ENCODE measurements at regions not wholly inside any gene's neighbourhood (a gene's known extent, or its start where the extent isn't known, plus 50 kb on each side); places are given as distances from the start of the nearest gene placed in this dataset.

DNA sequence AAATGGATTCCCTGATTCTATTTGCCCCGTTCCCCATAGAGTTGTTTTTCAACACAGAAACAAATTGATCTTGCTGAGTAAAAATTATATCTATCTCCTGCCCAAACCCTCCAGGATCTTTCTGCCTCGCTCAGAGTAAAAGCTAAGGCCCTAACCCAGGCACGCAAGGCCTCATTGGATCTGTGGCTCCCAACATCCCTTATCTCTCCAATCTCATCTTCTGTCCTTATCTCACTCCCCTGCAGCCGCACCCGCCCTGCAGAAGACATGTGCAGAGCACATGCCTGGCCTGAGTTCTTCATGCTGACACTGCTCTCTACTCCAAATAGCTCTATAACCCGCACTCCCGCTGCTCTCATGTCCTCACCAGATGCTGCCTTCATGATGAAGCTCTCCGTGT lies 543.8 kb upstream of the ZFP42 start:
- H3K9me3 Mint-ChIP-seq: peaks cover 16% of the 10 kb centered on the region
- no peaks in the 10 kb centered on the region for H3K27me3 Mint-ChIP-seq (ENCODE audit: low read depth)
- intact Hi-C loops (cut with micrococcal nuclease): no loop called here
- no peaks in the 10 kb centered on the region for H3K4me1 Mint-ChIP-seq (ENCODE audit: low read depth)
- no peak overlapping the region for H3K27ac Mint-ChIP-seq
- no peak overlapping the region for H3K4me3 Mint-ChIP-seq (ENCODE audit: low read depth)
- DNase-seq (ENCODE audit: low spot score): no peak
- no peaks in the 10 kb centered on the region for H3K36me3 Mint-ChIP-seq (ENCODE audit: low read depth)

DNA sequence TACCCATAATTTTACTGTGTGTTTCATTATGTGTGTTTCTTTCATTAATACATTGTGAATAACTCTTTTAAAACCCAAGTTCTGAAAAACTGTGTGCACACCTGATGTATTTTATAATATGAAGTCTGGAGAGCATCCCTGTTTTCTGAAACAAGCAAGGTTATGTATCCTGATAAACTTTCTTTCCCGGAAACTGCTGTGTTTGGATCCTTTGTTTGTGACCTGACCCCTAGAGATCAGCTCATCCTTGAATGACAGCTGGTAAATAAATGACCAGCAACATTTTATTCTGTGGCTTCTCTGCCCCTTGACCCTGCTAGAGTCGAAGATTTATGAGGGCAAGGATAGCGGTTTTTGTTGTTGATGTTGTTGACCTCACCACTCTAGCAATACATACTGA lies 535.6 kb upstream of the ZFP42 start:
- peaks cover 17% of the 10 kb centered on the region for H3K9me3 Mint-ChIP-seq
- H3K27ac Mint-ChIP-seq: no peak overlapping the region
- intact Hi-C loops (cut with micrococcal nuclease): no loop called here
- no peak for DNase-seq (ENCODE audit: low spot score)
- no peaks in the 10 kb centered on the region for H3K36me3 Mint-ChIP-seq (ENCODE audit: low read depth)
- no peaks in the 10 kb centered on the region for H3K4me1 Mint-ChIP-seq (ENCODE audit: low read depth)
- H3K4me3 Mint-ChIP-seq (ENCODE audit: low read depth): no peak overlapping the region
- no peaks in the 10 kb centered on the region for H3K27me3 Mint-ChIP-seq (ENCODE audit: low read depth)

DNA sequence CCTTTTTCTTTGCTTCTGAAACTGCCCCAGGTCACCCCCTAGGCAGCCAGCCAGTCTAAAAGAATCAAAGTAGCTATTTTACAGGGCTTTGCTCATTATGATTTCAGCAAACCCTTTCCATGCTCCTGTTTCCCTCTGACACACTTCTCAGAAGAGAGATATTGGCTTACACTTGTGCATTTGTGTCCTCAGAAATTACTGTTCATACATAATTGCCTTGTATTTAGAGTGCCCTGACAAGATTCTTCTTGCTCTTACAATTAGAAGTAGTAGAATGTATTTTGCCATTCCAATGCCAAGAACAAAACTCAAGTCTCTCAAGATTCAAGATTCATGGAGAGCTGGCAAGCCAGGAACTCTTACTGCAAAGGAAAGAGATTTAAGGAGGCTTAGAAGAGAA lies 531.0 kb upstream of the ZFP42 start:
- intact Hi-C loops (cut with micrococcal nuclease): no loop called here
- Mint-ChIP-seq H3K9me3 (peaks cover 30% of the 10 kb centered on the region), H3K36me3 (ENCODE audit: low read depth) (no peaks in the 10 kb centered on the region), H3K27me3 (ENCODE audit: low read depth) (no peaks in the 10 kb centered on the region), H3K4me1 (ENCODE audit: low read depth) (no peaks in the 10 kb centered on the region), H3K4me3 (ENCODE audit: low read depth) (no peak overlapping the region), H3K27ac (no peak overlapping the region)
- no peak for DNase-seq (ENCODE audit: low spot score)

DNA sequence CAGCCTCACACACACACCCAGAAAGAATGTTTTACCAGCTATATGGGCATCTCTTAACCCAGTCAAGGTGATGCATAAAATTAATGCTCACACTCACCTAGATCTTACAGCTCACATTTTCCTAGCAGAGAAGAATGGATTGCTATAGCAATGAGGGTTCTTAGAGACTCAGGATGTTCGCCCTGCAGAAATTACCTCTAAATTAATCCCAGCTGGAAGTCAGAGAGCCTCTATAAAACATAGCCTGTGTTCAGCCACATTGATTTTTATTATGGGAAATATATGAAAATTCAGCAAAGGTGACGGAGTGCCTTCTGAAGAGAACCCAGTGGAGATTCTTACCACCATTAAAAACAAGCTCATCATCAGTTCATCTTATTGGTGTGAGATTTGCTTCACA lies 528.3 kb upstream of the ZFP42 start:
- peaks cover 36% of the 10 kb centered on the region for H3K9me3 Mint-ChIP-seq
- intact Hi-C loops (cut with micrococcal nuclease): no loop called here
- no peaks in the 10 kb centered on the region for H3K27me3 Mint-ChIP-seq (ENCODE audit: low read depth)
- no peaks in the 10 kb centered on the region for H3K36me3 Mint-ChIP-seq (ENCODE audit: low read depth)
- H3K4me3 Mint-ChIP-seq (ENCODE audit: low read depth): no peak overlapping the region
- no peak for DNase-seq (ENCODE audit: low spot score)
- H3K27ac Mint-ChIP-seq: no peak overlapping the region
- H3K4me1 Mint-ChIP-seq (ENCODE audit: low read depth): no peaks in the 10 kb centered on the region

DNA sequence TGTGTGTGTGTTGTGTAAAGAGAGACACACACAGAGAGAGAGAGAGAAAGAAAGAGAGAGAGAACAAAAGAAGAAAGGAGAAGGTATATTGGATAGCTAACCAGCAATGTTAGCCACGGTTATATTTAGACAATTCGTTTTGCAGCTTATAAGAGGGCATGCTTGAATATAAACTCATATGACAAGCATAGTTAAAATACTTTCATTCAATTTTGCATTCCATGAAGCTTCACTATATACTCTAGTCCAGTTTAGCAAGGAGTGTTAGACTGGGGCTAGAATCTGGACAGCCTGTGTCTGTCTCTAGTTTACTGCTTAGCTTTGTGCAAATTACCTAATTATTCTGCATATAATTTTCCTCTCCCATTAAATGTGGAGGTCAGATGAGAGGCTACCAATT lies 525.9 kb upstream of the ZFP42 start:
- Mint-ChIP-seq H3K4me3 (ENCODE audit: low read depth) (no peak overlapping the region), H3K9me3 (peaks cover 38% of the 10 kb centered on the region), H3K36me3 (ENCODE audit: low read depth) (no peaks in the 10 kb centered on the region), H3K27me3 (ENCODE audit: low read depth) (no peaks in the 10 kb centered on the region), H3K4me1 (ENCODE audit: low read depth) (no peaks in the 10 kb centered on the region), H3K27ac (no peak overlapping the region)
- intact Hi-C loops (cut with micrococcal nuclease): no loop called here
- DNase-seq (ENCODE audit: low spot score): no peak

DNA sequence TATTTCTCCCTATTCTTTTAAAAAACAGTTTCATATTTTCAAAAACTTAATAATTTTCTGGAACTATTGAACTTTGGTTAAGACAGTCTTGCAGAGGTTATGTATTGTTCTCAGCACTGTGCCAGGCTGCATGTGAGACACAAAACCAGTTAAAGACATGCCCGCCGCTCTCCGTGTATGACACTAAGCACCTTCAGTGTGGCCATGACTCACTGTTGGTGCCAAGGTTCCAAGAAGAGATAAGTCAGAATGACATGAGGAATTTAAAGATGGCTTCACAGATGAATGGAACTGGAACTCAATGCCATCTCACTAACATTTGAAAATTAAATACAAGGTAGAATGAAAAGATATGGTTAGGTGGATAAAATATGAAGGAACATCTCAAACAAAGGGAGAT lies 525.5 kb upstream of the ZFP42 start:
- no peaks in the 10 kb centered on the region for H3K27me3 Mint-ChIP-seq (ENCODE audit: low read depth)
- H3K9me3 Mint-ChIP-seq: peaks cover 43% of the 10 kb centered on the region
- no peak for DNase-seq (ENCODE audit: low spot score)
- H3K4me3 Mint-ChIP-seq (ENCODE audit: low read depth): no peak overlapping the region
- H3K27ac Mint-ChIP-seq: no peak overlapping the region
- no peaks in the 10 kb centered on the region for H3K36me3 Mint-ChIP-seq (ENCODE audit: low read depth)
- intact Hi-C loops (cut with micrococcal nuclease): no loop called here
- no peaks in the 10 kb centered on the region for H3K4me1 Mint-ChIP-seq (ENCODE audit: low read depth)

DNA sequence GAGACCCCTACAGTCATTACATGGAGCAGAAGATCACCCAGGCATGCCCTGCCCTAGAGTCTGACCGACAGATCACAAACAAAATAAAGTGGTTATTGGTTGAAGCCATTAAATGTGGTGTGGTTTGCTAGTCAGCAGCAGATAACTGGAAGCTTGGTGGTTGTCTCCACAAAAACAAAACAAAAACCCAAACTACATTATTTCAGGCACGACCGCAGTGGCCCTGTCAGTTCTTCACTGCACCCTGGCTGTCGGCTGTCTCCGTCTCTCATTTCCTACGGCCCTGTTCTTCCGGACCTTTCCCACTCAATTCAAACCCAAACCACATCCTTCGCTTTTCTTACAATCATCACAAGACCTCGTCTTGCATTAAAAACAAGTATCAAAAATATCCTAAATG lies 521.3 kb upstream of the ZFP42 start:
- intact Hi-C loops (cut with micrococcal nuclease): no loop called here
- no peak for DNase-seq (ENCODE audit: low spot score)
- H3K27ac Mint-ChIP-seq: no peak overlapping the region
- peaks cover 29% of the 10 kb centered on the region for H3K9me3 Mint-ChIP-seq
- H3K4me3 Mint-ChIP-seq (ENCODE audit: low read depth): no peak overlapping the region
- H3K4me1 Mint-ChIP-seq (ENCODE audit: low read depth): no peaks in the 10 kb centered on the region
- no peaks in the 10 kb centered on the region for H3K36me3 Mint-ChIP-seq (ENCODE audit: low read depth)
- no peaks in the 10 kb centered on the region for H3K27me3 Mint-ChIP-seq (ENCODE audit: low read depth)

DNA sequence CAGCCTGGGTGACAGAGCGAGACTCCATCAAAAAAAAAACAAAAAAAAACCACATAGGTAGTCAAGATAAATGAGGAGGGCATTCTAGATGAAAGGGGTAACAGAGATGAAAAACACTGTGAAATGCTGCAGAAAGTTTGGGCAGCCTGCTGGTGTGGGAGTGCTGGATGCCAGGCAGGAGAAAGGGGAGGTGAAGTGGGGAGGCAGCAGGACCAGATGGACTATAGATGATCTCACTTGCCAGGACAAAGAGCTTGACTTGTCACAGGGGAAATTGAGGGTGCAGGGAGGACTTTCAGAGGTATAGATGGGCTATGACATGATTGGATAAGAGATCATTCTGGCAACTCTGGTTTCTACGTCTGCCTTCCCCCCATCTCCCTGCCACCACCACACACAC lies 519.7 kb upstream of the ZFP42 start:
- Mint-ChIP-seq H3K27ac (no peak overlapping the region), H3K36me3 (ENCODE audit: low read depth) (no peaks in the 10 kb centered on the region), H3K27me3 (ENCODE audit: low read depth) (no peaks in the 10 kb centered on the region), H3K4me1 (ENCODE audit: low read depth) (no peaks in the 10 kb centered on the region), H3K9me3 (peaks cover 31% of the 10 kb centered on the region), H3K4me3 (ENCODE audit: low read depth) (no peak overlapping the region)
- intact Hi-C loops (cut with micrococcal nuclease): no loop called here
- no peak for DNase-seq (ENCODE audit: low spot score)

DNA sequence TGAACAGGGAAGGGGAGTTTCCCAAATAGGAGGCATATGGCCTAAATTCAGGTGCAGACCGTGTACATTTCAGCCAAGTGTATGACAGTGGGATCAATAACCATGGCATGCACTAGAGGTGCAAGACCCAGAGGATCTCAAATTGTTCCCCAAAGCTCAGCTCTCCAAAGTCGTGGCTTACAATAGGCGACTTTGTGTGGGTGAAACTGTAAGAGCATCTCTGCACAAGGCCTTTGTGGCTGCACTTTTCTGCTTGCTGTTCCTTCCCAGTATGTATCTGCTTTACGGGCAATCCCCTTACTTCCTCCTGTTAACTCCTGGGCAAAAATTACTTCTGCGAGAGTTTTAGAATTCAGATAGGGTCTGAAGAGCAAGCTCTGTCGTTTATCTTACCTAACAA lies 518.3 kb upstream of the ZFP42 start:
- Mint-ChIP-seq H3K36me3 (ENCODE audit: low read depth) (no peaks in the 10 kb centered on the region), H3K9me3 (peaks cover 23% of the 10 kb centered on the region), H3K27ac (no peak overlapping the region), H3K4me3 (ENCODE audit: low read depth) (no peak overlapping the region), H3K27me3 (ENCODE audit: low read depth) (no peaks in the 10 kb centered on the region), H3K4me1 (ENCODE audit: low read depth) (no peaks in the 10 kb centered on the region)
- intact Hi-C loops (cut with micrococcal nuclease): no loop called here
- DNase-seq (ENCODE audit: low spot score): no peak

DNA sequence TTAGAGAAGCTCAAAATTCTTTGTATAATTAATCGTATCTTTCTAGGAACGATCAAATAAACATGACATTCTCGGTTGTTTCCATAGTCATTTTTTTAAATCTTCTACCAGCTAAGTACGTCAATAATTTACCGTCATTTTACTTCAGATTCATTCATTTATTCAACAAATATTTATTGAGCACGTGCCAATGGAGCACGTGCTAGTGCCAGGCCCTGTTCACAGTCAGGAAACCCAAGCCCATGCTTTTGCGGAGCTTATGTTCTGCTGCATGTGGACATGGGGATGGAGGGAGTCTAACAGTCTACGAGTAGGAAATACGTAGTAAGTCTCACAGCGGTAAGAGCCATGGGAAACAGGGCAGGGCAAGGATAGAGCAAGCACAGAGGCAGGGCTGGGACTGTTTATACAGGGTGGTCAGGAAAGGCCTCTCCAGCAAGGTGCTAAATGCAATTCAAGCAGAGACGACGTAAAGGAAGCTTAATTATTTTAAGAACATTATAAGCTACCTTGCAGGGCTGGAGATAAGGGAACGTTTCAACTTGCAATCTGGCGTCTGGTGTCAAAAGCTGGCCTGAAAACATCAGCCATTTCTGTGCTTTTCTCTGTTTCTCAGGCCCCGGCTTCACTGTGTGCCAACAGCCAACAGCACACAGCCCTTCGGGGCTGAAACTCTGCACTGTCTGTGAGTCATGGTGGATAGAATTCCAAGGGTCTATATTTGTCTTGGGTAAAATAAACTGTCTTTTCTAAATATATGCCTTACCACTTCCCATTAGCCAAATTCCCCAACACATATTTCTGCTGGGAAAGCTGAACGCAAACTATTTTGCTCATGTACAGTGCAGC lies 517.1 kb upstream of the ZFP42 start:
- no peaks in the 10 kb centered on the region for H3K4me1 Mint-ChIP-seq (ENCODE audit: low read depth)
- H3K9me3 Mint-ChIP-seq: peaks cover 23% of the 10 kb centered on the region
- no peaks in the 10 kb centered on the region for H3K36me3 Mint-ChIP-seq (ENCODE audit: low read depth)
- no peak for DNase-seq (ENCODE audit: low spot score)
- intact Hi-C loops (cut with micrococcal nuclease): no loop called here
- no peaks in the 10 kb centered on the region for H3K27me3 Mint-ChIP-seq (ENCODE audit: low read depth)
- no peak overlapping the region for H3K27ac Mint-ChIP-seq
- no peak overlapping the region for H3K4me3 Mint-ChIP-seq (ENCODE audit: low read depth)

DNA sequence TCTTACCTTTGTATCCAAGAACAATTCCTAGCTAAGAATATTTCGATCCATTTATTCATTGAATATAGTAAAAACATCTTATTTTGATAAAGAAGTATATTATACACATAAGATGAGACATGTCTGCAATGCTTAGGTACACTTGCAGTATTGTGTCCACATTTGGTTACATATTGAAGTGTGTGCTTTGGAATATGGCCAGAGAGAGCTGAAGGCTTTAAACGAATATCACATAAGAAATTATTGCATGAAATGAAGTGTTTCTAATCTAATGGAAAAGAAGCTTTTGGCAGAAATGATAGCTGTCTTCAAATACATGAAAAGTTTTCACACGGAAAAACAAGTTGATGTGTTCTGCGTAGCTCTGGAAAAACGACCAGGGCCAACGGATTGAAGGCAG lies 516.1 kb upstream of the ZFP42 start:
- Mint-ChIP-seq H3K9me3 (peaks cover 21% of the 10 kb centered on the region), H3K36me3 (ENCODE audit: low read depth) (no peaks in the 10 kb centered on the region), H3K4me3 (ENCODE audit: low read depth) (no peak overlapping the region), H3K4me1 (ENCODE audit: low read depth) (no peaks in the 10 kb centered on the region), H3K27me3 (ENCODE audit: low read depth) (no peaks in the 10 kb centered on the region), H3K27ac (no peak overlapping the region)
- no peak for DNase-seq (ENCODE audit: low spot score)
- intact Hi-C loops (cut with micrococcal nuclease): no loop called here

DNA sequence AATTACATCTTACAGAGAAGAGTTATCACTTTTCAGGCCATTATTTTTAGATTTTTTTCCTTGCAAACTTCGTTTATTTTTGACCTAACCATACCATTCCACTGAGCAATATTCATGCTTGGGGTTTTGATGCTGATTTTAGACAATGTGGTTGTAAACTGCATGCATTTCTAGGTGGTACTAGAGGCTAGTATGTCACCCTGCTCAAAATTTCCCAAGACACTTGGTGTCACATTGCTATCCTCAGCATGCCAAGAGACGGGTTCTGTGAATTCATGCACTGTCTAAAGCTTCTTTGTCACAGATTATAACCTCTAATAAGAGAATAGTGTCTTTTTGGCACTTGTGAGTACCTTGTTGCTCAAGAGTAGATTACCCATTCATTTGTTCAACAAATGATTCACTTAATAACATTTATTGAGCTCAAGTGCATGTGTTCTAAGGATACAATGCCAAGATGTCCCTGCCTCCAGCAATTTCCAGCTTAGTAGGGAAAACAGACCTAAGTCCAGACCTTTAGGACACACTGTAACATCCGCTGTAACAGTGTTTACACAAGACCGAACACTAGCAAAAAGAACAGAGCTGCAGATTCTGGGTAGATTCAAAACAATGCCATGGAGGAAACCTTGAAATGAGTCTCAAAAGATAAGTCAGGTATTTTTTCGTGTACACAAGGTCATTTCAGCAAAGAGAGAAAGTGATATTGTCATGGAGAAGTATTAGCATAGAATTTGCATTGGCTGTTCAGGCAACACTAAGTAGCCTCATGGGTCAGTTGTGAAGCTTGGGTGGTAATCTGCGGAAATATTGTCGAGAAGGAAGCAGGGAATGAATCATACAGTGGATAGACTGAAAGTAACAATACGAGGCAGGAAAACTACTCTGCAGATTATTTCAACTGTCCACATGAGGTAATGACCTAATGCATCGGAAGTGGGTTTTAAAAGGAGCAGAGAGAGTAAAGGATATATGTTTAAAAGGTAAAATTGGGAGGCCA lies 515.1 kb upstream of the ZFP42 start:
- Mint-ChIP-seq H3K27ac (no peak overlapping the region), H3K4me3 (ENCODE audit: low read depth) (no peak overlapping the region), H3K36me3 (ENCODE audit: low read depth) (no peaks in the 10 kb centered on the region), H3K9me3 (peaks cover 12% of the 10 kb centered on the region), H3K27me3 (ENCODE audit: low read depth) (no peaks in the 10 kb centered on the region), H3K4me1 (ENCODE audit: low read depth) (no peaks in the 10 kb centered on the region)
- intact Hi-C loops (cut with micrococcal nuclease): no loop called here
- DNase-seq (ENCODE audit: low spot score): no peak

DNA sequence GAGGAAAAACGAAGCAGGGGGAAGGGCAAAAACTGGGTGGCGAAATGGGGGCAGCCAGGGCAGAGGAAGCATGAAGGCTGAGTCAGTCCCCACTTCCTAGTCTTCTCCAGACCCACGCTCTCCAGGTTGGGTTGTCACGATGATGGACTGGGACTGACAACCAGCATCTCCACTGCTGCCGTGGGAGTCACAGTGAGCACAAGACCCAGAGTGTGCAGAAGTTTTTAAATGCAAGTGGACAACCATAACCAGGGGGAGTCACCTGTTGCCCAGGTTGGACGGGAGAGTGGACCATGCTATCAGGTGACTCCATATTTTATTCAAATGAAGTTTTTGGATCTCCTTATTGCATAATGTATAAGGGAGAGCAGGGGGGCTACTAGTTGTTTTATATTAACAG lies 511.4 kb upstream of the ZFP42 start:
- H3K9me3 Mint-ChIP-seq: peaks cover 16% of the 10 kb centered on the region
- no peak for DNase-seq (ENCODE audit: low spot score)
- no peaks in the 10 kb centered on the region for H3K4me1 Mint-ChIP-seq (ENCODE audit: low read depth)
- no peaks in the 10 kb centered on the region for H3K27me3 Mint-ChIP-seq (ENCODE audit: low read depth)
- intact Hi-C loops (cut with micrococcal nuclease): no loop called here
- no peak overlapping the region for H3K4me3 Mint-ChIP-seq (ENCODE audit: low read depth)
- H3K36me3 Mint-ChIP-seq (ENCODE audit: low read depth): no peaks in the 10 kb centered on the region
- no peak overlapping the region for H3K27ac Mint-ChIP-seq

All from activated T-helper 2 cell treated with anti-CD3 and anti-CD28 coated beads, Interferon-gamma antibody, Interleukin-2, Interleukin-4, amounts not matched to agents 10 μg/mL and 5 μg/mL and 100 μg/mL, durations not matched to agents 14 hours and 24 hours and 36 hours (primary cell).